NCI-H1436 treated with DMSO at 0.1 percent for 48 hours (cell line): ENCODE measurements at regions not wholly inside any gene's neighbourhood (a gene's known extent, or its start where the extent isn't known, plus 50 kb on each side); places are given as distances from the start of the nearest gene placed in this dataset.

Experiments
- DNase-seq: peaks from one replicate; lab custom pipeline; 2025; lab: John Stamatoyannopoulos, UW

GRCh38 chr11:27968461-27968860 is 139.5 kb downstream of the KIF18A start:
- no peak for DNase-seq

GRCh38 chr11:27965559-27965958 is 142.4 kb downstream of the KIF18A start:
- no peak for DNase-seq

DNA sequence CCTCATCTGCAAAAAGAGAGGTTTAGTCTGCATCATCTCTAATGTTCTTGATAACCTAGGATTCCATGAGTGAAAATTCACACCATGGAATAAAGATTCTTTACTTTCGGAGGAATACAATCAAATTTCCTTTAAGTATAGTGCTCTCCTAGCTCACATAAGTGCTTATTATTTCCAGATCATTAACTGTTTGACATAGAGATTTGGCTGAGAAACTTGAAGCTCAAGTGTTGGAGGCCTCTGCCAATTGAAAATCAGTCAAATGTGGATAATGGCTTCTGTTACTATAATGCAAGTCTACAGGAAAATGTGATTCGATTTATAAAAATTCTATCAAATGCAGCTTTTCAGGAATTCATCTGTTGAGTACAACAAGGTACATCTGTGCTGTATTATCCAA is 144.6 kb downstream of the KIF18A start:
- DNase-seq, result no peak

DNA sequence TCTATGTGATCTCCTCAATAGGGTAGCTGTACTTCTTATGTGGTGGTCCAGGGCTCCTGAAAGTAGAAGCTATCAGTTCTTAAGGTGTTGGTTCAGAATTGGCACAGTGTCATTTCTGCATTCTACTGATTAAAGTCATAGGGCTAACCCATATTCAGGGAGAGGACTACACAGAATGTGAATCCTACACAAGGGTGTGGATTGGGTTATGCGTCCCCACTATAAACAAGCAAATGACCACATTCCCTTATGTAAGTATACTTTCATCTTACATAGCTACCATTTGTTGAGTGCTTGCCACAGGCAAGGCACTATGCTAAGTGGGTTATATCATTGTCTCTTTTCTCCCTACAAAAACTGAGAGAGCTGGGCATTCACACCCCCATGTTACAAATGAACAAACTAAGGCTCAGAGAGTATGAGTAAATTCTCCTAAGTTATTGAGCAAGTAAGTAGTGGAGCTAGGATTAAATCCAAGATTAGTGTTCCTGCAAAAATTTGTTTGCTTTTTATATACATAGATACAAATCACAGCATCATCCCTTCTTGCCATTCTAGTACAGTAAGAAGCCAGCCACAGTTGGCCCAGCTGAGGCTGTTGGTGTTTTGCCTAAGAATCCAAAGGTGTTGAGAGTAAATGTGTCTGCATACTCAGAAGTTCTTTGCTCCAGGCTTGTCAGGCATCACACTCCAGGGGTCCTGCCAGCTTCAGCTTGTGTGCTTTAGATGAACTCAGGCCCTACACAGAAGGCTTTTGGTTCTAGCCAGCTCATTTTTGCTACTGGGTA is 157.8 kb downstream of the KIF18A start:
- DNase-seq, result no peak

DNA sequence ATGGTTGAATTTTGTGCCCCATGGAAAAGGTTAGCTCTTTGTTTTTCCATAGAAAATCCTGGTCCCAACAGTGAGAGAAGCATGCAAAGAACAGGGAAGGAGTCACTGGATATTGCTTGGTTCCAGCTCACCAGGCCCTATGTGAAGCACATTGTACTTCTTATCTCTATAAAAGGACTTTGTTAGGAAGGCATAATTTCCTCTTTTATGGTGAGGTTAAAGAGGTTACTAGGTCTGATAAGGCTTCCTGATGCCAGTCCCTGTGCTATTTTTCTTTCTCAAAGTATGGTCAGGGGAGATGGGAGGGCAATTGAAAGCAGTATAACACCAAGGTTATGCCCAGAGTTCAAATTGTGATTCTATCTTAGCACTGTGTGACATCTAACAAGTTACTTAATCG is 162.6 kb downstream of the KIF18A start:
- no peak for DNase-seq

- DNase-seq, result no peak
Measured at GRCh38 chr11:27938011-27938410, 169.9 kb downstream of the KIF18A start.

DNA sequence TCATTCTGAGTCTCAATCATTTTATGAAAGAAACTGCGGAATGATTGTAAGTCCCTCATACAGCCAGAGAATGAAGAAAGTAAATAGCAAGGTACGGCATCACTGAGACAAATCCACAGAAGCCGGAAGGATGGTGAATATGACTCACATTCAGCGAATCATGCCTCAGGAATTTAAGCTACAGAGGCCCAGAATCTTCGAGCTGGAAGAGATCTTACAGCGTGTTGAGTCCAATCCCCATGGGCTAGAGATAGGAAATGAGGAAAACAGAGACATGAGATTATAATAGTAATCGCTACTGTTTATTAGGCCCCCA is 173.2 kb downstream of the KIF18A start:
- DNase-seq, result no peak

DNA sequence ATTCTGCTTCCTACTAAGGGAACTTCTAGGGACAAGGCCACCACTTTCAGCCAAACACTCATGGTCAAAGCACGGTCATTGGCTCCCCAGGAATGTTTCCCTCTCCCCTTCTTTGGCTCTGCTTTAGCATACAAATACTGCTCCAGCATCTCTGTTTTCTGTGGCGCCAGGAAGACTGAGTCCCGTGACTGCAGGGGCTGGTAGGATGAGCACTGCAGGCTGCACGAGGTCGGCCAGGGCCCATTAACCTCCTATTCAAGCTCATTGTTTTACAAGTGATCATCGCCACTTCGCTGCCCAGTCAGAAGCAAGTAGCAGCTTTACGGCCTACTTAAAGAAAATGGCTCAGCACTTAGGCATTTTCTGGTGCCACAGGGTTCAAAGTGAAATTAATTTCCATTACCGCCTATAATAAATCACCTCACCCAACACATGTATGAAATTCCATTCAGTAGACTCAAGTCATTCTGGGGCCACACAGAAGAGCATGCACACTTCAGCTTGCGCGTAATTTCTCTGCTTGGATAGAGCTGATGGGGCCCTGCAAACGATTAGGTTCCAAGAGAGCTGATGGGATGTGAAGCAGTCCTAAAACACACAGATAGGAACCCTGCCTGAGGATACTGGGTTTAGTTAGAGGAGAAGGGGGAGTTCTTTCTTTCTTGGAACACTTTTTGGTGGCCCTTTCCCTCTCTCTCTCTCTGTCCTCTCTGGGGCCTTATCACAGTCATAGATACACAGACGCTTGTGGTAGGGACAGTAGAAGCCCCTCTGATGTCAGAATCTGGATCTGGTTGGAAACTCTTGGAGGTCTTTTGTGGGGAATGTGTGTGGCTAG is 173.7 kb downstream of the KIF18A start:
- no peak for DNase-seq

DNA sequence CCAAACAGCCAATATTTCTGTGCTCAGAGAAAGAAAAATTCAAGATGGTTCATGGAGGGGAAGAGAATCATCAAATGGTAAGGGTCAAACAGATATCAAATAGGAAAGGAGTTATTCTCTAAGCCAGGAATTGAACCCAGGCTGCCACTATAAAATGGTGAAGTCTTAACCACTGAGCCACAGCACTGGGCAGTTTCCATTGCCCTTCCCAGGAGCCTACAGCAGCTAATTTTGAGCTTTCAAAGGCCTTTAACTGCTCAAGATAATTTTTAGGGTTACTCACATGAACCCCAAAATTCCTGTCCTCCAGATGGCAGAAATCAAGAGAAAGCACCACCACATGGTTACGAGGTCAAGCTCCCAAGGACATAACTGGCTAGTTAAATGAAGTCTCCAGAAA is 176.2 kb downstream of the KIF18A start:
- DNase-seq, result no peak

GRCh38 chr11:27930946-27931345 is 177.0 kb downstream of the KIF18A start:
- no peak for DNase-seq

GRCh38 chr11:27928809-27929208 is 179.1 kb downstream of the KIF18A start:
- DNase-seq, result no peak

- no peak for DNase-seq
Measured at GRCh38 chr11:27926981-27927481, 180.9 kb downstream of the KIF18A start.

GRCh38 chr11:27926486-27926885 is 181.5 kb downstream of the KIF18A start:
- no peak for DNase-seq

GRCh38 chr11:27921472-27921871 is 186.5 kb downstream of the KIF18A start:
- no peak for DNase-seq

DNA sequence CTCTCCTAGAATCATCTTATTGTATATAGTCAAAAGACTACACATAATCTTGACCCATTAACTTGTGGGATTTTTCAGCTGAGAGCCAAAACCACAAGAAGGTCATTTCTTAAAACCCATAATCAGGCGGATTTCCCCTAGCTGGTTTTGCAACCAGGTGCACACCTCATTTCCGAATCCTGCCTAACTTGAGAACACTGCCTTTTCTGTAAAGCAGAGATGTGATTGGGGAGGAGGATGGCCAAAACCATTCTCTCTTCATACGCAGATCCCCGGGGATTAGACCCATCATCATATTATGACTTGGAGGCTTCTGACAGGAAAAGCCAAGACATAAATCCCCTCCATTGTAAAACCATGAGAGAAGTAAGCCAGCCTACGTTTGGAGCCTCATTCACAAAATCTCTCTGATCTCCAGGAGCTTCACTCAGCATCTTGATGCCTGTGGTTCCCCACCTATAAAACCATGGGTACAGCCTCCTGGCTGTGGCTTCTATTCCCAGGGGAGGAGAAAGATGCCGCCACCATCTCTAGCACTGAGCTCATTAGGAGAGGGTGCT is 191.3 kb downstream of the KIF18A start:
- no peak for DNase-seq

GRCh38 chr11:27914080-27914479 is 193.9 kb downstream of the KIF18A start:
- DNase-seq, result no peak

DNA sequence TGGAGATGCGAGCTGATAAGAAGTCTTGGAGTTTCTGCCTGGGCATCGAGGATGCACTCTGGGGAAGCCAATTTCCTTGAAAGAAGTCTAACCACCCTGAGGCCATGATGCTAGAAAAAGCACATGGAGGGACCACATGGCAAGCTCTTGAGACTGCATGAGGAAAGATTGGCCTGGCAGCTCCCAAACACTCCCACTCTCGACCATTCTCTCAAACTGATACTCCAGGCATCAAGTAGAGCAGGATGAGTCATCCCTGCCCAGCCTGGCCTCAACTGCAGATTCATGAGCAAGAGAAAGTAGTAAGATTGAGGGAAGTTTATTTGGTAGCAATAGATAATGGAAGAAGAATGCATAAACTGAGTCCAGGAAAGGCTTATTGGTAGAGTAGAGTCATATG is 194.3 kb downstream of the KIF18A start:
- DNase-seq, result no peak

- DNase-seq, result no peak
Measured at GRCh38 chr11:27912916-27913315, 195.0 kb downstream of the KIF18A start.

GRCh38 chr11:27910186-27910931 is 197.6 kb downstream of the KIF18A start:
- no peak for DNase-seq

GRCh38 chr11:27909386-27909785 is 198.6 kb downstream of the KIF18A start:
- DNase-seq, result no peak

- no peak for DNase-seq
Measured at GRCh38 chr11:27908621-27909020, 199.3 kb downstream of the KIF18A start.

- DNase-seq, result no peak
Measured at GRCh38 chr11:27907530-27907929, 200.4 kb downstream of the KIF18A start.
